ENCODE measurements at regions not wholly inside any gene's neighbourhood (a gene's known extent, or its start where the extent isn't known, plus 50 kb on each side); places are given as distances from the start of the nearest gene placed in this dataset.

DNA sequence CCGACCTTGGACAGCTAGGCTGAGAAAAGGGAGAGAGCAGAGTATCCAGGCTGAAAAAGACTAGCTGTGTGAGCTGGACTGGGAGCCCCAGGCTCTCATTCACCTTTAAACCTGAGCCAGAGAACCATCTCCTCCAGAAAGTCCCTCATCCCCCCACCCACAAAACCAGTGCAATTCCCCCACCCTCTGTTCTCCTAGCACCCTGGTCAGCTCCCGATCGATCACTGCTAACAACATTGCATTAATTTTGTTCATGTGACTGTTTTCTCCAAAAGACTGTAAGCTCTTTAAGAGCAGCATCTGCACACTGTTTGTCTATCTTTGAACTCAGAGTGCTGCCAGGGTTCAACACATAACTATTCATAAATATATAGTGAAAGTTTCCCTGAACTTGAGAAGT, 67.1 kb upstream of the NFASC start (continued):
- TF ChIP-seq, protein P1, sequence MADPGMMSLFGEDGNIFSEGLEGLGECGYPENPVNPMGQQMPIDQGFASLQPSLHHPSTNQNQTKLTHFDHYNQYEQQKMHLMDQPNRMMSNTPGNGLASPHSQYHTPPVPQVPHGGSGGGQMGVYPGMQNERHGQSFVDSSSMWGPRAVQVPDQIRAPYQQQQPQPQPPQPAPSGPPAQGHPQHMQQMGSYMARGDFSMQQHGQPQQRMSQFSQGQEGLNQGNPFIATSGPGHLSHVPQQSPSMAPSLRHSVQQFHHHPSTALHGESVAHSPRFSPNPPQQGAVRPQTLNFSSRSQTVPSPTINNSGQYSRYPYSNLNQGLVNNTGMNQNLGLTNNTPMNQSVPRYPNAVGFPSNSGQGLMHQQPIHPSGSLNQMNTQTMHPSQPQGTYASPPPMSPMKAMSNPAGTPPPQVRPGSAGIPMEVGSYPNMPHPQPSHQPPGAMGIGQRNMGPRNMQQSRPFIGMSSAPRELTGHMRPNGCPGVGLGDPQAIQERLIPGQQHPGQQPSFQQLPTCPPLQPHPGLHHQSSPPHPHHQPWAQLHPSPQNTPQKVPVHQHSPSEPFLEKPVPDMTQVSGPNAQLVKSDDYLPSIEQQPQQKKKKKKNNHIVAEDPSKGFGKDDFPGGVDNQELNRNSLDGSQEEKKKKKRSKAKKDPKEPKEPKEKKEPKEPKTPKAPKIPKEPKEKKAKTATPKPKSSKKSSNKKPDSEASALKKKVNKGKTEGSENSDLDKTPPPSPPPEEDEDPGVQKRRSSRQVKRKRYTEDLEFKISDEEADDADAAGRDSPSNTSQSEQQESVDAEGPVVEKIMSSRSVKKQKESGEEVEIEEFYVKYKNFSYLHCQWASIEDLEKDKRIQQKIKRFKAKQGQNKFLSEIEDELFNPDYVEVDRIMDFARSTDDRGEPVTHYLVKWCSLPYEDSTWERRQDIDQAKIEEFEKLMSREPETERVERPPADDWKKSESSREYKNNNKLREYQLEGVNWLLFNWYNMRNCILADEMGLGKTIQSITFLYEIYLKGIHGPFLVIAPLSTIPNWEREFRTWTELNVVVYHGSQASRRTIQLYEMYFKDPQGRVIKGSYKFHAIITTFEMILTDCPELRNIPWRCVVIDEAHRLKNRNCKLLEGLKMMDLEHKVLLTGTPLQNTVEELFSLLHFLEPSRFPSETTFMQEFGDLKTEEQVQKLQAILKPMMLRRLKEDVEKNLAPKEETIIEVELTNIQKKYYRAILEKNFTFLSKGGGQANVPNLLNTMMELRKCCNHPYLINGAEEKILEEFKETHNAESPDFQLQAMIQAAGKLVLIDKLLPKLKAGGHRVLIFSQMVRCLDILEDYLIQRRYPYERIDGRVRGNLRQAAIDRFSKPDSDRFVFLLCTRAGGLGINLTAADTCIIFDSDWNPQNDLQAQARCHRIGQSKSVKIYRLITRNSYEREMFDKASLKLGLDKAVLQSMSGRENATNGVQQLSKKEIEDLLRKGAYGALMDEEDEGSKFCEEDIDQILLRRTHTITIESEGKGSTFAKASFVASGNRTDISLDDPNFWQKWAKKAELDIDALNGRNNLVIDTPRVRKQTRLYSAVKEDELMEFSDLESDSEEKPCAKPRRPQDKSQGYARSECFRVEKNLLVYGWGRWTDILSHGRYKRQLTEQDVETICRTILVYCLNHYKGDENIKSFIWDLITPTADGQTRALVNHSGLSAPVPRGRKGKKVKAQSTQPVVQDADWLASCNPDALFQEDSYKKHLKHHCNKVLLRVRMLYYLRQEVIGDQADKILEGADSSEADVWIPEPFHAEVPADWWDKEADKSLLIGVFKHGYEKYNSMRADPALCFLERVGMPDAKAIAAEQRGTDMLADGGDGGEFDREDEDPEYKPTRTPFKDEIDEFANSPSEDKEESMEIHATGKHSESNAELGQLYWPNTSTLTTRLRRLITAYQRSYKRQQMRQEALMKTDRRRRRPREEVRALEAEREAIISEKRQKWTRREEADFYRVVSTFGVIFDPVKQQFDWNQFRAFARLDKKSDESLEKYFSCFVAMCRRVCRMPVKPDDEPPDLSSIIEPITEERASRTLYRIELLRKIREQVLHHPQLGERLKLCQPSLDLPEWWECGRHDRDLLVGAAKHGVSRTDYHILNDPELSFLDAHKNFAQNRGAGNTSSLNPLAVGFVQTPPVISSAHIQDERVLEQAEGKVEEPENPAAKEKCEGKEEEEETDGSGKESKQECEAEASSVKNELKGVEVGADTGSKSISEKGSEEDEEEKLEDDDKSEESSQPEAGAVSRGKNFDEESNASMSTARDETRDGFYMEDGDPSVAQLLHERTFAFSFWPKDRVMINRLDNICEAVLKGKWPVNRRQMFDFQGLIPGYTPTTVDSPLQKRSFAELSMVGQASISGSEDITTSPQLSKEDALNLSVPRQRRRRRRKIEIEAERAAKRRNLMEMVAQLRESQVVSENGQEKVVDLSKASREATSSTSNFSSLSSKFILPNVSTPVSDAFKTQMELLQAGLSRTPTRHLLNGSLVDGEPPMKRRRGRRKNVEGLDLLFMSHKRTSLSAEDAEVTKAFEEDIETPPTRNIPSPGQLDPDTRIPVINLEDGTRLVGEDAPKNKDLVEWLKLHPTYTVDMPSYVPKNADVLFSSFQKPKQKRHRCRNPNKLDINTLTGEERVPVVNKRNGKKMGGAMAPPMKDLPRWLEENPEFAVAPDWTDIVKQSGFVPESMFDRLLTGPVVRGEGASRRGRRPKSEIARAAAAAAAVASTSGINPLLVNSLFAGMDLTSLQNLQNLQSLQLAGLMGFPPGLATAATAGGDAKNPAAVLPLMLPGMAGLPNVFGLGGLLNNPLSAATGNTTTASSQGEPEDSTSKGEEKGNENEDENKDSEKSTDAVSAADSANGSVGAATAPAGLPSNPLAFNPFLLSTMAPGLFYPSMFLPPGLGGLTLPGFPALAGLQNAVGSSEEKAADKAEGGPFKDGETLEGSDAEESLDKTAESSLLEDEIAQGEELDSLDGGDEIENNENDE (IDR thresholded peaks at IDR 0.05; ENCODE audit: insufficient replicate concordance, low read length), result no peak
- no peak for TF ChIP-seq JUND (IDR thresholded peaks at IDR 0.05; ENCODE audit: low read length)
- TF ChIP-seq TEAD4 (IDR thresholded peaks at IDR 0.05; ENCODE audit: low read depth, low read length), result no peak
- no peak for TF ChIP-seq TBP (IDR thresholded peaks at IDR 0.05; ENCODE audit: low read depth, low read length)
- no peak for TF ChIP-seq POLR2AphosphoS5 (IDR thresholded peaks at IDR 0.05; ENCODE audit: low read depth, low read length)
- no peak for TF ChIP-seq GTF2F1 (IDR thresholded peaks at IDR 0.05; ENCODE audit: borderline replicate concordance, low read depth, low read length)
- TF ChIP-seq POLR2A (IDR thresholded peaks at IDR 0.05; ENCODE audit: control extremely low read depth in 1 of 2, low read depth in 2 of 2, low read length in 2 of 2), result no peak
